HL-60 (cell line): ENCODE measurements at regions not wholly inside any gene's neighbourhood (a gene's known extent, or its start where the extent isn't known, plus 50 kb on each side); places are given as distances from the start of the nearest gene placed in this dataset.

Source experiments
- DNase-seq, 2 experiments: peaks; one replicate each; pipeline ENCODE4 v3.0.0-alpha.2; 2010 to 2020; ENCODE audit warnings: low read depth in 1 of 2, low spot score in 1 of 2
- H3K27ac ChIP-seq: fragments of 250-450 bp; sonication (Bioruptor Pico); replicated peaks from 2 replicates; pipeline ENCODE4 v1.5.1; 2020; ENCODE audit warnings: mild to moderate bottlenecking, moderate library complexity
- H3K27me3 ChIP-seq: fragments of 250-450 bp; sonication (Bioruptor Pico); 2 replicates; pipeline ENCODE4 v1.5.1; 2021; ENCODE audit warnings: mild to moderate bottlenecking, moderate library complexity; ENCODE audit not compliant: insufficient read depth, poor library complexity, severe bottlenecking
- H3K4me3 ChIP-seq: replicated peaks from 2 replicates; pipeline ENCODE4 v1.5.1; 2011; ENCODE audit warnings: mild to moderate bottlenecking, control low read depth, low read length; ENCODE audit not compliant: insufficient read depth
- CTCF ChIP-seq: IDR thresholded peaks from one replicate; pipeline ENCODE4 v1.5.1; 2011; ENCODE audit warnings: low read length, control low read depth, inconsistent platforms; ENCODE audit not compliant: insufficient read depth
- GABPA ChIP-seq: IDR thresholded peaks from 2 replicates; pipeline ENCODE4 v1.6.1; 2012; ENCODE audit warnings: low read depth
- POLR2AphosphoS5 ChIP-seq: IDR thresholded peaks from 2 replicates; pipeline ENCODE4 v1.6.1; 2012; ENCODE audit warnings: low read depth
- SPI1 ChIP-seq: IDR thresholded peaks from 2 replicates; pipeline ENCODE4 v1.6.1; 2012; ENCODE audit warnings: low read depth, mild to moderate bottlenecking, borderline replicate concordance
- TF ChIP-seq, protein P1 (sequence below): IDR thresholded peaks from 2 replicates; pipeline ENCODE4 v1.6.1; 2012; ENCODE audit warnings: low read depth; ENCODE audit not compliant: insufficient replicate concordance

GRCh38 chr9:115276621-115277020, 158.7 kb upstream of the TNC start:
- H3K27ac ChIP-seq, result no peak overlapping the region
- DNase-seq, result no peak
- peaks cover 2% of the 10 kb centered on the region for H3K27me3 ChIP-seq
- no peak overlapping the region for H3K4me3 ChIP-seq
- no peak for TF ChIP-seq GABPA
- TF ChIP-seq, protein P1, sequence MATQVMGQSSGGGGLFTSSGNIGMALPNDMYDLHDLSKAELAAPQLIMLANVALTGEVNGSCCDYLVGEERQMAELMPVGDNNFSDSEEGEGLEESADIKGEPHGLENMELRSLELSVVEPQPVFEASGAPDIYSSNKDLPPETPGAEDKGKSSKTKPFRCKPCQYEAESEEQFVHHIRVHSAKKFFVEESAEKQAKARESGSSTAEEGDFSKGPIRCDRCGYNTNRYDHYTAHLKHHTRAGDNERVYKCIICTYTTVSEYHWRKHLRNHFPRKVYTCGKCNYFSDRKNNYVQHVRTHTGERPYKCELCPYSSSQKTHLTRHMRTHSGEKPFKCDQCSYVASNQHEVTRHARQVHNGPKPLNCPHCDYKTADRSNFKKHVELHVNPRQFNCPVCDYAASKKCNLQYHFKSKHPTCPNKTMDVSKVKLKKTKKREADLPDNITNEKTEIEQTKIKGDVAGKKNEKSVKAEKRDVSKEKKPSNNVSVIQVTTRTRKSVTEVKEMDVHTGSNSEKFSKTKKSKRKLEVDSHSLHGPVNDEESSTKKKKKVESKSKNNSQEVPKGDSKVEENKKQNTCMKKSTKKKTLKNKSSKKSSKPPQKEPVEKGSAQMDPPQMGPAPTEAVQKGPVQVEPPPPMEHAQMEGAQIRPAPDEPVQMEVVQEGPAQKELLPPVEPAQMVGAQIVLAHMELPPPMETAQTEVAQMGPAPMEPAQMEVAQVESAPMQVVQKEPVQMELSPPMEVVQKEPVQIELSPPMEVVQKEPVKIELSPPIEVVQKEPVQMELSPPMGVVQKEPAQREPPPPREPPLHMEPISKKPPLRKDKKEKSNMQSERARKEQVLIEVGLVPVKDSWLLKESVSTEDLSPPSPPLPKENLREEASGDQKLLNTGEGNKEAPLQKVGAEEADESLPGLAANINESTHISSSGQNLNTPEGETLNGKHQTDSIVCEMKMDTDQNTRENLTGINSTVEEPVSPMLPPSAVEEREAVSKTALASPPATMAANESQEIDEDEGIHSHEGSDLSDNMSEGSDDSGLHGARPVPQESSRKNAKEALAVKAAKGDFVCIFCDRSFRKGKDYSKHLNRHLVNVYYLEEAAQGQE, result no peak
- TF ChIP-seq SPI1, result no peak
- no peak for TF ChIP-seq POLR2AphosphoS5
- no peak for TF ChIP-seq CTCF

DNA sequence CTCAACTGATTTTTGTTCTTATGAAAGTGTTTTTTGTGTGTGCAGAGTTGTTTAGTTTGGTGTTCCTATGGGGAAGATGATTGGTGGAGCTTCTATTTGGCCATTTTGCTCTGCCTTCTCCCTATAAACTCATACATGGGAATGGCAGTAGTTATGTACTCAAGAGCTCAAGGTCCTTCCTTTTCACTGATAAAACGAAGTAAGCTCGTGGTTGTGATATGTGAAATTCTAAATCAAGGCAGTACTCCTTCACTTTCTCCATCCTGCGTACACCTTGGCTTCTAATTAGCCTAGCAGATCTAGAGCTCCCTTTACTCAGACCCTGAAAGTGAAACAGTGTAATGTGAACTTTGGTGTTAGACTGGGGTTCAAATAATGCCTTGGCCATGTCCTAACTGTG, 159.3 kb upstream of the TNC start:
- H3K27me3 ChIP-seq, result peaks cover 2% of the 10 kb centered on the region
- no peak for TF ChIP-seq SPI1
- TF ChIP-seq POLR2AphosphoS5, result no peak
- TF ChIP-seq GABPA, result no peak
- TF ChIP-seq CTCF, result no peak
- TF ChIP-seq, protein P1, result no peak
- DNase-seq, result no peak

DNA sequence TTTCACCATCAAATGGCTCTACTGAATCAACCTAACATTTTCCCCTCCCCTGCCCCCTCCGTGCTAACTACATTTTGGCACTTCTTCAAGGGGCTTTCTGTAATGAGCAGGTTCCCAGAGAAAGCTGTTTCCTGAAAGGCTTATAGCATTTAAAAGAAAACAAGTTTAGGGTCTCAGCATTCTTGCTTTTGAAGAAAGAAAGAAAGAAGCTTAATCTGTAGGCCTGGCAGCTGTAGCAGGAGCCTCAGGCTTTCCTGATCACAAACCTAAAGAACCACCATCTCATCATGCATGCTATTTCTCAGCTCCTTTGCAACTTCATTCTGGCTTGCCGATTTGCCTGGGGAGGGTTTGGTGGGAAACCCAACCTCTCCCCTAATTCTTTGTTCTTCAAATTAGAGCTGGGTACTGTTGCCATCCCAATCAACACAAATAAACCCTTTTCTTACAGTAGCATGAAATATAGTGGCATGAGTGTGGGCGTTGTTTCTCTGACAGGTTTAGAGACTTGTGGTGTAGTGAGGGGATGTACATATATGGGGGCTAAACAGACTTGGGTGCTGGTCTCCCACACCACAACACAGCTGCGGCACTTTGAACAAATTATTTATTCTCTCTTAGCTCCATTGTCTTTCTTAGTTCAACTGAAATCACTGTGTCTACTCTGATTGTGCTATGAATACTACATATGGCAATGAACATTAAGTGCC, 160.5 kb upstream of the TNC start:
- Histone ChIP-seq H3K27ac (no peak overlapping the region), H3K27me3 (peaks cover 2% of the 10 kb centered on the region), H3K4me3 (no peak overlapping the region)
- DNase-seq, result no peak
- TF ChIP-seq GABPA (no peak), SPI1 (no peak), POLR2AphosphoS5 (no peak), CTCF (no peak)
- TF ChIP-seq, protein P1, result no peak

More for the DNA sequence above, 159.3 kb upstream of the TNC start:
- Histone ChIP-seq H3K4me3 (no peak overlapping the region), H3K27ac (no peak overlapping the region)
